GM18867 (cell line): ENCODE measurements at regions not wholly inside any gene's neighbourhood (a gene's known extent, or its start where the extent isn't known, plus 50 kb on each side); places are given as distances from the start of the nearest gene placed in this dataset.
"Not testable (repeated sequence)": the region's sequence is repeated elsewhere in the genome, so short reads cannot be mapped to it uniquely, and the experiment has no call there.

Source experiments
- ATAC-seq: cut with Tn5 transposase; IDR thresholded peaks from one replicate; pipeline ENCODE4 v1.9.1; 2021; ENCODE audit warnings: mild to moderate bottlenecking, moderate library complexity; ENCODE audit not compliant: unreplicated experiment

- ATAC-seq = no peak
These were observed 1606.8 kb downstream of the KHDRBS2 start for GRCh38 chr6:60679175-60679574.

DNA sequence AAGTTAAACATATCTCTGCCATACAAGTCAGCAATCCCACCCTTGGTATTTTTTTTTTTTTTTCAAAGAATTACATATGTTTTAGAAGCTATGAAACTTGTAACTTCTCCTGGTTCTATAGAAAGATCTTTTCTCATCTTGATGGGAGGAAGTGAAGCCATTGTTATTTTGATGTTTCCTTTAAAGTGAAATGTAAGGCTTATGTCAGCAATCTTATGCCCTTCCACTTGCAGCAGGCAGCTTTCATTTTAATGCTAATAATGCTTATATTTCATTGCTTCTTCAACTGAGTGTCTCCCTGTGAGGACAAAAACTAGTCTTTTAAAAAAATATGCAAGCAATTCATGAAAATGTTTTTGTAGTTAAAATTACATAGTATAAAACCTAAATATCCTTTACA is 1614.7 kb downstream of the KHDRBS2 start:
- ATAC-seq = no peak

GRCh38 chr6:60670036-60670435 is 1616.0 kb downstream of the KHDRBS2 start:
- ATAC-seq = no peak

- no peak for ATAC-seq
These were observed 1617.6 kb downstream of the KHDRBS2 start for GRCh38 chr6:60668428-60668827.

DNA sequence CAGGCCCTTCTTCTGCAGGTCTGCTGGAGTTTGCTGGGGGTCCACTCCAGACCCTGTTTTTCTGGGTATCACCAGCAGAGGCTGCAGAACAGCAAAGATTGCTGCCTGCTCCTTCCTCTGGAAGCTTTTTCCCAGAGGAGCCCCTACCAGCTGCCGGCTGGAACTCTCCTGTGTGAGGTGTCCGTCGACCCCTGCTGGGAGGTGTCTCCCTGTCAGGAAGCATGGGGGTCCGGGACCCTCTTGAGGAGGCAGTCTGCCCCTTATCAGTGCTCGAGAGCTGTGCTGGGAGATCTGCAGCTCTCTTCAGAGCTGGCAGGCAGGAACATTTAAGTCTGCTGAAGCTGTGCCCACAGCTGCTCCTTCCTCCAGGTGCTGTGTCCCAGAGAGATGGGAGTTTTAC is 1622.8 kb downstream of the KHDRBS2 start:
- ATAC-seq = not testable (repeated sequence)

DNA sequence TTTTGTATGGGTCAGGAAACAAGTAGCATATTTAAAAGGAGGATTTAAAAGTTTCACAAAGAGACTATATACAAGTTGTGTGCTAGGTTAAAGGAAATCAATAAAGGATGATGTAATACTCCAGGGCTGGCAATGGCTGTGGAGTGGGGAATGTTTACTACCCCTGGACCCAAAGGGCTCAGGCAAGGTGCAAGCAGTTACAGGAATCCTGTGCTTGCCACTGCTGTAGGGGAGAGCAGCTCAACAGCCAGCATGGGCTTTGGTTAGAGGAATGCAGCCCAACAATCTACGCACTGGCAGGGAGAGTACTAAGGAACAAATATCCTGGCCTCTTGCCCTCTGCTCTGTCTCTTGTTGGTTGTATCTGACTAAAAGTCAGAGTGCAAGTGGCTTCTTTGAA is 1642.2 kb downstream of the KHDRBS2 start:
- ATAC-seq = no peak

DNA sequence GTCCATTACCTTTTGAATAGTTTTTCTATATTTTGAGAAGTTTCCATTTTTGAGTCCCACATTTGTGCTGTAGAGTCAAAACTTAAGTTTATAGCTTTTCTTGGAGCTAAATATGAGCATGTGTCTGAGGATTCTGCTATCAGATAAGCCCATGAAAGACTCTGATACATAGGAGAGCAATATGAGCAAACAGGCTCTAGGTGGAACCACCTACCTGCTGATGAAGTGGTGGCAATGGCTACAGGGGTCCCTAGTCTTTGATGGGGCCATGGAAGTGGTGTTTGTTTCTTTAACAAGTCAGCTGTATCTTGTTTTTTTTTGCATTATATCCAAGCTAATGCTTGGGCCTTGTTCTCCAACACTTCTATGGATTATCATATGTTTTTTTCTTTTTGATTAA is 1646.8 kb downstream of the KHDRBS2 start:
- not testable (repeated sequence) for ATAC-seq
